HAP-1 (cell line): ENCODE measurements at regions not wholly inside any gene's neighbourhood (a gene's known extent, or its start where the extent isn't known, plus 50 kb on each side); places are given as distances from the start of the nearest gene placed in this dataset.
"Not testable (repeated sequence)": the region's sequence is repeated elsewhere in the genome, so short reads cannot be mapped to it uniquely, and the experiment has no call there.

ENCODE experiments used
- DNase-seq, 2 experiments: peaks; one replicate each; pipeline ENCODE4 v3.0.0-alpha.2; 2016 to 2020; ENCODE audit warnings: low spot score in 2 of 2
- H3K27me3 ChIP-seq: fragments of 250-450 bp; sonication (Bioruptor Pico); 2 replicates; pipeline ENCODE4 v1.5.1; 2020; ENCODE audit warnings: low read depth, mild to moderate bottlenecking, moderate library complexity
- H3K36me3 ChIP-seq: fragments of 250-450 bp; sonication (Bioruptor Pico); replicated peaks from 2 replicates; pipeline ENCODE4 v1.5.1; 2020; ENCODE audit warnings: mild to moderate bottlenecking
- H3K4me1 ChIP-seq: fragments of 250-450 bp; sonication (Bioruptor Pico); 2 replicates; pipeline ENCODE4 v1.5.1; 2020; ENCODE audit warnings: mild to moderate bottlenecking
- H3K4me3 ChIP-seq: fragments of 250-450 bp; sonication (Bioruptor Pico); 2 replicates; pipeline ENCODE4 v1.5.1; 2020; ENCODE audit warnings: mild to moderate bottlenecking, moderate library complexity
- H3K9me3 ChIP-seq: fragments of 250-450 bp; sonication (Bioruptor Pico); 2 replicates; pipeline ENCODE4 v1.5.1; 2020; ENCODE audit warnings: mild to moderate bottlenecking, moderate library complexity
- in situ Hi-C: fragments of 300-500 bp; cut with MboI; formaldehyde crosslinking; loops from 3 replicates; pipeline ENCODE4 v1.14.3; 2020; ENCODE audit warnings: low sequenced_read_pairs, inconsistent platforms, mixed read lengths

GRCh38 chr1:173370586-173370985, 106.5 kb upstream of the PRDX6 start:
- H3K4me3 ChIP-seq, H3K27me3 ChIP-seq, H3K36me3 ChIP-seq, in situ Hi-C loops, H3K4me1 ChIP-seq, DNase-seq, H3K9me3 ChIP-seq: not testable (repeated sequence)

GRCh38 chr1:173376065-173376464, 101.1 kb upstream of the PRDX6 start:
- H3K9me3 ChIP-seq, DNase-seq, H3K4me1 ChIP-seq, in situ Hi-C loops, H3K36me3 ChIP-seq, H3K4me3 ChIP-seq, H3K27me3 ChIP-seq: not testable (repeated sequence)

GRCh38 chr1:173377266-173377665, 99.9 kb upstream of the PRDX6 start:
- DNase-seq, result no peak
- in situ Hi-C loops, result no loop called here
- no peaks in the 10 kb centered on the region for H3K4me1 ChIP-seq
- no peaks in the 10 kb centered on the region for H3K36me3 ChIP-seq
- no peak overlapping the region for H3K4me3 ChIP-seq
- no peaks in the 10 kb centered on the region for H3K27me3 ChIP-seq
- no peaks in the 10 kb centered on the region for H3K9me3 ChIP-seq

- in situ Hi-C loops, result no loop called here
- H3K4me1 ChIP-seq, result no peaks in the 10 kb centered on the region
- H3K9me3 ChIP-seq, result no peaks in the 10 kb centered on the region
- DNase-seq, result no peak
- H3K27me3 ChIP-seq, result 0 out of 2 replicates have a peak, but pooled peaks cover 2% of the 10 kb centered on the region
- H3K4me3 ChIP-seq, result no peak overlapping the region
- H3K36me3 ChIP-seq, result no peaks in the 10 kb centered on the region
Observed at GRCh38 chr1:173383351-173383750, 93.8 kb upstream of the PRDX6 start.

- no peaks in the 10 kb centered on the region for H3K4me1 ChIP-seq
- no peak for DNase-seq
- in situ Hi-C loops, result no loop called here
- H3K9me3 ChIP-seq, result no peaks in the 10 kb centered on the region
- no peaks in the 10 kb centered on the region for H3K36me3 ChIP-seq
- H3K4me3 ChIP-seq, result no peak overlapping the region
- no peaks in the 10 kb centered on the region for H3K27me3 ChIP-seq
Observed at GRCh38 chr1:173388352-173388751, 88.8 kb upstream of the PRDX6 start.

- in situ Hi-C loops, result no loop called here
- Histone ChIP-seq H3K4me3 (no peak overlapping the region), H3K4me1 (no peaks in the 10 kb centered on the region), H3K36me3 (no peaks in the 10 kb centered on the region), H3K9me3 (no peaks in the 10 kb centered on the region), H3K27me3 (no peaks in the 10 kb centered on the region)
- DNase-seq, result no peak
Observed at GRCh38 chr1:173392895-173393658, 84.1 kb upstream of the PRDX6 start.

GRCh38 chr1:173393659-173394000, 83.5 kb upstream of the PRDX6 start:
- Histone ChIP-seq H3K9me3 (no peaks in the 10 kb centered on the region), H3K4me1 (no peaks in the 10 kb centered on the region), H3K4me3 (no peak overlapping the region), H3K36me3 (no peaks in the 10 kb centered on the region), H3K27me3 (no peaks in the 10 kb centered on the region)
- no peak for DNase-seq
- in situ Hi-C loops, result no loop called here

GRCh38 chr1:173394813-173395212, 82.3 kb upstream of the PRDX6 start:
- H3K9me3 ChIP-seq, H3K4me3 ChIP-seq, DNase-seq, H3K27me3 ChIP-seq, H3K36me3 ChIP-seq, H3K4me1 ChIP-seq, in situ Hi-C loops: not testable (repeated sequence)

GRCh38 chr1:173395762-173396161, 81.4 kb upstream of the PRDX6 start:
- H3K27me3 ChIP-seq, result no peaks in the 10 kb centered on the region
- DNase-seq, result no peak
- in situ Hi-C loops, result no loop called here
- H3K4me3 ChIP-seq, result no peak overlapping the region
- no peaks in the 10 kb centered on the region for H3K4me1 ChIP-seq
- no peaks in the 10 kb centered on the region for H3K36me3 ChIP-seq
- H3K9me3 ChIP-seq, result no peaks in the 10 kb centered on the region

- in situ Hi-C loops, result loop anchor here (25.0 kb wide), 2 partner anchors 687 to 1337 kb away; no protein-coding TSS in a partner anchor
- no peaks in the 10 kb centered on the region for H3K4me1 ChIP-seq
- DNase-seq, result no peak
Observed at GRCh38 chr1:173400387-173400995, 76.6 kb upstream of the PRDX6 start.

GRCh38 chr1:173403996-173404395, 73.1 kb upstream of the PRDX6 start:
- Histone ChIP-seq H3K27me3 (no peaks in the 10 kb centered on the region), H3K36me3 (no peaks in the 10 kb centered on the region), H3K4me1 (no peaks in the 10 kb centered on the region), H3K9me3 (no peaks in the 10 kb centered on the region), H3K4me3 (no peak overlapping the region)
- no peak for DNase-seq
- in situ Hi-C loops, result loop anchor here (25.0 kb wide), 2 partner anchors 683 to 1333 kb away; no protein-coding TSS in a partner anchor

More at GRCh38 chr1:173400387-173400995, 76.6 kb upstream of the PRDX6 start:
- Histone ChIP-seq H3K27me3 (no peaks in the 10 kb centered on the region), H3K4me3 (no peak overlapping the region), H3K9me3 (no peaks in the 10 kb centered on the region), H3K36me3 (no peaks in the 10 kb centered on the region)

- in situ Hi-C loops, result loop anchor here (25.0 kb wide), 2 partner anchors 682 to 1332 kb away; no protein-coding TSS in a partner anchor
- Histone ChIP-seq H3K4me3 (no peak overlapping the region), H3K27me3 (no peaks in the 10 kb centered on the region), H3K36me3 (no peaks in the 10 kb centered on the region), H3K9me3 (no peaks in the 10 kb centered on the region), H3K4me1 (no peaks in the 10 kb centered on the region)
- DNase-seq, result no peak
Observed at GRCh38 chr1:173405281-173405680, 71.9 kb upstream of the PRDX6 start.

- in situ Hi-C loops, result loop anchor here (25.0 kb wide), 2 partner anchors 681 to 1331 kb away; no protein-coding TSS in a partner anchor
- DNase-seq, result no peak
- H3K4me1 ChIP-seq, result no peaks in the 10 kb centered on the region
- H3K36me3 ChIP-seq, result no peaks in the 10 kb centered on the region
- no peaks in the 10 kb centered on the region for H3K27me3 ChIP-seq
- no peaks in the 10 kb centered on the region for H3K9me3 ChIP-seq
- H3K4me3 ChIP-seq, result no peak overlapping the region
Observed at GRCh38 chr1:173405834-173406233, 71.3 kb upstream of the PRDX6 start.

GRCh38 chr1:173406783-173407230, 70.3 kb upstream of the PRDX6 start:
- H3K36me3 ChIP-seq, result no peaks in the 10 kb centered on the region
- H3K4me1 ChIP-seq, result no peaks in the 10 kb centered on the region
- no peaks in the 10 kb centered on the region for H3K27me3 ChIP-seq
- no peaks in the 10 kb centered on the region for H3K9me3 ChIP-seq
- no peak overlapping the region for H3K4me3 ChIP-seq
- in situ Hi-C loops, result loop anchor here (25.0 kb wide), 2 partner anchors 680 to 1330 kb away; no protein-coding TSS in a partner anchor
- no peak for DNase-seq
